Neural crest cell (in vitro differentiated cells): ENCODE measurements at regions not wholly inside any gene's neighbourhood (a gene's known extent, or its start where the extent isn't known, plus 50 kb on each side); places are given as distances from the start of the nearest gene placed in this dataset.

ENCODE experiments used
- DNase-seq: peaks from one replicate; pipeline ENCODE4 v3.0.0; 2021; ENCODE audit warnings: low read depth, mixed read lengths, low spot score
- H3K27ac Mint-ChIP-seq: one replicate; pipeline ENCODE4 v1.8.0; 2021; ENCODE audit warnings: mild to moderate bottlenecking, mixed read lengths; ENCODE audit not compliant: unreplicated experiment
- H3K27me3 Mint-ChIP-seq: 2 replicates; pipeline ENCODE4 v1.8.0; 2021; ENCODE audit warnings: low read depth, mild to moderate bottlenecking, mixed read lengths
- H3K36me3 Mint-ChIP-seq: 2 replicates; pipeline ENCODE4 v1.8.0; 2021; ENCODE audit warnings: low read depth, mild to moderate bottlenecking, mixed read lengths
- H3K4me1 Mint-ChIP-seq: 2 replicates; pipeline ENCODE4 v1.8.0; 2021; ENCODE audit warnings: mixed read lengths
- H3K4me3 Mint-ChIP-seq: one replicate; pipeline ENCODE4 v1.8.0; 2021; ENCODE audit warnings: mild to moderate bottlenecking, mixed read lengths
- H3K9me3 Mint-ChIP-seq: 2 replicates; pipeline ENCODE4 v1.8.0; 2021; ENCODE audit warnings: mixed read lengths
- TF ChIP-seq, protein P1 (sequence below): fragments of 200-600 bp; sonication (generic); conservative IDR thresholded peaks from 2 replicates; pipeline ENCODE4 v1.5.0; 2021; ENCODE audit warnings: antibody characterized with exemption, mild to moderate bottlenecking

DNA sequence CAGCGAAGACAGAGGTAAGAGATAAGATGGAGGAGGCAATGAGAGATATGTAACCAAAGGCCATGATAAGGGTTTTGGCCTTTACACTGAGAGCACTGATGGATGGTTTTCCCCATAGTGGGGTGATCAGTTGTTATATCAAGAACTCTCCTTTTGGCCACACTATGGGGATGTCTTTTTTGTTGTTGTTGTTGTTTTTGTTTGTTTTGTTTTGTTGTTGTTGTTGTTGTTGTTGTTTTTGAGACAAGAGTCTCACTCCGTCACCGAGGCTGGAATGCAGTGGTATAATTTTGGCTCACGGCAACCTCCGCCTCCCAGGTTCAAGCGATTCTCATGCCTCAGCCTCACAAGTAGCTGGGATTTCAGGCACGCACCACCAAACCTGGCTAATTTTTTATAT is 244.8 kb upstream of the DYNLRB2 start:
- Mint-ChIP-seq H3K36me3 (no peaks in the 10 kb centered on the region), H3K27ac (no peak overlapping the region), H3K4me1 (no peaks in the 10 kb centered on the region), H3K27me3 (peaks cover 3% of the 10 kb centered on the region), H3K4me3 (no peak overlapping the region), H3K9me3 (no peaks in the 10 kb centered on the region)
- DNase-seq: no peak
- TF ChIP-seq, protein P1, sequence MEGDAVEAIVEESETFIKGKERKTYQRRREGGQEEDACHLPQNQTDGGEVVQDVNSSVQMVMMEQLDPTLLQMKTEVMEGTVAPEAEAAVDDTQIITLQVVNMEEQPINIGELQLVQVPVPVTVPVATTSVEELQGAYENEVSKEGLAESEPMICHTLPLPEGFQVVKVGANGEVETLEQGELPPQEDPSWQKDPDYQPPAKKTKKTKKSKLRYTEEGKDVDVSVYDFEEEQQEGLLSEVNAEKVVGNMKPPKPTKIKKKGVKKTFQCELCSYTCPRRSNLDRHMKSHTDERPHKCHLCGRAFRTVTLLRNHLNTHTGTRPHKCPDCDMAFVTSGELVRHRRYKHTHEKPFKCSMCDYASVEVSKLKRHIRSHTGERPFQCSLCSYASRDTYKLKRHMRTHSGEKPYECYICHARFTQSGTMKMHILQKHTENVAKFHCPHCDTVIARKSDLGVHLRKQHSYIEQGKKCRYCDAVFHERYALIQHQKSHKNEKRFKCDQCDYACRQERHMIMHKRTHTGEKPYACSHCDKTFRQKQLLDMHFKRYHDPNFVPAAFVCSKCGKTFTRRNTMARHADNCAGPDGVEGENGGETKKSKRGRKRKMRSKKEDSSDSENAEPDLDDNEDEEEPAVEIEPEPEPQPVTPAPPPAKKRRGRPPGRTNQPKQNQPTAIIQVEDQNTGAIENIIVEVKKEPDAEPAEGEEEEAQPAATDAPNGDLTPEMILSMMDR: no peak

DNA sequence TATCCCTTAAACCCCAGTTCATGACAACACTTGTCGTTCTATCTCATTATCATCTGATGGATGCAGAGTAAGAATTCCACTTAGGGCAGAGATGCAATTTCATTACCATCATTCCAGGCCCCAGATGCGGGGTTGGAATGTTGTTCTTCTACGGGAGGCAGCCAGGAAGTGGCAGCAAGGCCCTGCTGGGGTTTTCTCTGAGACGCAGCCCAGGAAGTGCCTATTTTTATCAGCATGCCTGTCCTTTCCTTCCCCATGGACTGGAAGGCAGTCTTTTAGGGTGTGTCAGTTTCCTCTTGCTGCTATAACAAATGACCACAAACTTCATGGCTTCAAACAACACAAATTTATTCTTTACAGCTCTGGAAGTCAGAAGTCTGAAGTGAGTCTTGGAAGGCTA is 246.6 kb upstream of the DYNLRB2 start:
- TF ChIP-seq, protein P1: no peak
- Mint-ChIP-seq H3K4me3 (no peak overlapping the region), H3K27ac (no peak overlapping the region)

DNA sequence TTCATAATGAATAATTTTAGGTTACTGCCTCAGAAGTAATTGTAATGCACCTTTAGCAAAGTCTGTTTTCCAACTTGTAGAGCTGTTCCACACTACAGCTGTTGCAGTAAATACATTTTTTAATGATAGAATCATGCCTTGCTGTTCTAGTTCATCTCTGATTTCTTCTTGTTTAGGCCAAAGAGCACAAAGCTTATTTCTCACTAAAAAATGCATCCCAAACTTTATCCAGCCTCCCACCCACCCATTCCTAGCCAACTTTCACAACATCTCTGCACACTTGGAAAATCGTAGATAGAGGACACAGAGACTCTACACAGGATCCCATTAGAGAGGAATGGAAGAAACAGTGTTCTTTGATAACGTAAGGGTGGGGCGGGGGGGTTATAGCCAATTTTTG is 252.2 kb upstream of the DYNLRB2 start:
- no peak for DNase-seq
- Mint-ChIP-seq H3K27ac (no peak overlapping the region), H3K9me3 (no peaks in the 10 kb centered on the region), H3K27me3 (peaks cover 5% of the 10 kb centered on the region), H3K4me1 (no peaks in the 10 kb centered on the region), H3K36me3 (no peaks in the 10 kb centered on the region), H3K4me3 (no peak overlapping the region)
- TF ChIP-seq, protein P1: no peak

More for the DNA sequence above, 246.6 kb upstream of the DYNLRB2 start:
- no peaks in the 10 kb centered on the region for H3K4me1 Mint-ChIP-seq
- H3K27me3 Mint-ChIP-seq: peaks cover 3% of the 10 kb centered on the region
- no peaks in the 10 kb centered on the region for H3K9me3 Mint-ChIP-seq
- H3K36me3 Mint-ChIP-seq: no peaks in the 10 kb centered on the region
- no peak for DNase-seq

DNA sequence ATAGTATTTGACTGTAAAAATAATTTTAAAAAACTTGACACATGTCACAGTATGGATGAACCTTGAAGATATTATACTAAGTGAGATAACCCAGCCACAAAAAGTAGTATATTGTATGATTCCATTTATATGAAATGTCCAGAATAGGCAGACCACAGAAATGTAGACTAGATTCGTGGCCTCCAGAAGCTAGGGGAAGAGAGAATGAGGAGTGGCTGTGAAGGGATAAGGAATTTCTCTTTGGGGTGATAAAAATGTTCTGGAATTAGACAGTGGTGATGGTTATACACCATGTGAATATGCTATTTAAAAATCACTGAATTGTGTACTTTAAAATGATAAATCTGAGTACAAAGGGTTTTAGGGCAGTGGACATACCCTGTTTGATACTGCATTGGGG is 253.1 kb upstream of the DYNLRB2 start:
- H3K4me3 Mint-ChIP-seq: no peak overlapping the region
- TF ChIP-seq, protein P1: no peak
- H3K27ac Mint-ChIP-seq: no peak overlapping the region

DNA sequence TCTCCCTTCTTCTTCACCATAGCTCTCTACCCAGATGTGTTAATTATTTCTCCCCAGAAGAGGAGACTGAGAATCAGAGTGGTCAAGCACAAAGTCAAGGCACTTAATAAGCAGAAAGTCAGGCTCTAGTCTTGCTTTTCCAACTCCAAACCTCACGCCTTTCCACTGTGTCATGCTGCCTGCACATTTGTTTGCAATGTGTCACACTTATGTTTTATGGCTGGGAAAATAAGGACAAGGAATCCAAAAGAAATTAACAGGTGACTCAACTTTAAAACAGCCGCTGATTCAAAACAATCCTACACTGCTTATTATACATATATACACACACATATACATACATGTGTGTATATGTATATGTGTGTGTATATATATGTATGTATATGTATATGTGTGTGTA is 255.7 kb upstream of the DYNLRB2 start:
- Mint-ChIP-seq H3K4me3 (no peak overlapping the region), H3K27me3 (peaks cover 4% of the 10 kb centered on the region), H3K36me3 (no peaks in the 10 kb centered on the region), H3K27ac (no peak overlapping the region), H3K9me3 (no peaks in the 10 kb centered on the region), H3K4me1 (no peaks in the 10 kb centered on the region)
- no peak for DNase-seq
- TF ChIP-seq, protein P1: no peak

More for the DNA sequence above, 253.1 kb upstream of the DYNLRB2 start:
- no peaks in the 10 kb centered on the region for H3K4me1 Mint-ChIP-seq
- H3K9me3 Mint-ChIP-seq: no peaks in the 10 kb centered on the region
- peaks cover 7% of the 10 kb centered on the region for H3K27me3 Mint-ChIP-seq
- DNase-seq: no peak
- H3K36me3 Mint-ChIP-seq: no peaks in the 10 kb centered on the region
